GM12892 (cell line): ENCODE measurements at regions not wholly inside any gene's neighbourhood (a gene's known extent, or its start where the extent isn't known, plus 50 kb on each side); places are given as distances from the start of the nearest gene placed in this dataset.

Experiments used
- DNase-seq: peaks from one replicate; pipeline ENCODE4 v3.0.0; 2011; ENCODE audit not compliant: insufficient read length
- FAIRE-seq: peaks from 2 replicates; lab custom pipeline; 2011; peaks lifted over from hg19 to GRCh38; lab: Jason Lieb, UNC
- POLR2A ChIP-seq: IDR thresholded peaks from 2 replicates; pipeline ENCODE4 v1.6.1; 2011; ENCODE audit warnings: low read depth, low read length, control low read depth
- POLR2AphosphoS5 ChIP-seq: IDR thresholded peaks from 2 replicates; pipeline ENCODE4 v1.6.1; 2011; ENCODE audit warnings: low read depth, low read length, control low read depth
- TAF1 ChIP-seq: IDR thresholded peaks from 2 replicates; pipeline ENCODE4 v1.6.1; 2011; ENCODE audit warnings: low read depth, mild to moderate bottlenecking, control low read depth, low read length, borderline replicate concordance

- DNase-seq: no peak
Measured at GRCh38 chr4:26065833-26066232, 151.8 kb downstream of the SMIM20 start.

DNA sequence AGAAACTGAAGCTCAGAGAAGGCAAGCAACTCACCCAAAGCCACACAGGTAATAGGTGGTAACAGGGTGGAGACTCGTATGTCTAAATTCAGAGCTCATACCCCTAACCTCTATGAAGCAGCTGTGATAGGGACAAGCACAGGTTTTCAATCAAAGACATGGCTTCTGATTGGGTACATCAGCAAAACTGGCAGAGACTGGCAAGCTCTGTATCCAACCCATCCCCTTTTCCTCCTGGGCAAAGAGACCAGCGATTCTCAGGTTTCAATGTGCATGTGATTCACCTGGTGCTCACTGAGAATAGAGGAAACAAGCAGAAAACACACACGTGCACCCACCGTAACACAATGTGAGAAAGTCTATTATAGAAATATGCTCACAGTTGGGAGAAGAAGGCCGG is 153.0 kb downstream of the SMIM20 start:
- no peak for TF ChIP-seq POLR2AphosphoS5
- no peak for TF ChIP-seq TAF1
- TF ChIP-seq POLR2A: no peak
- DNase-seq (no peak), FAIRE-seq (no peak)

More at GRCh38 chr4:26065833-26066232, 151.8 kb downstream of the SMIM20 start:
- no peak for FAIRE-seq
- no peak for TF ChIP-seq POLR2AphosphoS5
- no peak for TF ChIP-seq TAF1
- TF ChIP-seq POLR2A: no peak

DNA sequence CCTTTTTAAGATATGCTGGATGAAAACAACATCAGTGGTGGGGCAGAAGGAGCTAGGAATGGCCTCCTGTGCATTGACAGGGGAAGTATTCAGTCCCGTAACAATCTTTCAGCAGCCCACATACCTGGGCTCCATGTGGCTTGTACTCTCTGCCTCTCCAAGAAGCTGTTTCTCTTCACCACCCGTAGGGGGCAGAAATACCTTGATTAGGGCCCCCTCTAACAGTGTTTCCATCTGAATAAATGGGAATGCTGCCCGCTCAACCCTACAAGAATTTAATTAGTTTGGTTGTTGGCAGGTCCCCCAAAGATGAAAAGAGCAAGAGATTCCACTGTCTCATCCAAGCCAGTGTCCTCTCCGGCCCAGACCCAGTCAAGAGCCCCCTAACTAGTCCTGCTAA is 155.2 kb downstream of the SMIM20 start:
- FAIRE-seq (no peak), DNase-seq (no peak)
- TF ChIP-seq POLR2A (no peak), POLR2AphosphoS5 (no peak), TAF1 (no peak)

GRCh38 chr4:26071688-26072087 is 157.7 kb downstream of the SMIM20 start:
- FAIRE-seq (peak; percentile 73), DNase-seq (no peak)
- TF ChIP-seq POLR2AphosphoS5: no peak
- TF ChIP-seq TAF1: no peak
- TF ChIP-seq POLR2A: no peak

DNA sequence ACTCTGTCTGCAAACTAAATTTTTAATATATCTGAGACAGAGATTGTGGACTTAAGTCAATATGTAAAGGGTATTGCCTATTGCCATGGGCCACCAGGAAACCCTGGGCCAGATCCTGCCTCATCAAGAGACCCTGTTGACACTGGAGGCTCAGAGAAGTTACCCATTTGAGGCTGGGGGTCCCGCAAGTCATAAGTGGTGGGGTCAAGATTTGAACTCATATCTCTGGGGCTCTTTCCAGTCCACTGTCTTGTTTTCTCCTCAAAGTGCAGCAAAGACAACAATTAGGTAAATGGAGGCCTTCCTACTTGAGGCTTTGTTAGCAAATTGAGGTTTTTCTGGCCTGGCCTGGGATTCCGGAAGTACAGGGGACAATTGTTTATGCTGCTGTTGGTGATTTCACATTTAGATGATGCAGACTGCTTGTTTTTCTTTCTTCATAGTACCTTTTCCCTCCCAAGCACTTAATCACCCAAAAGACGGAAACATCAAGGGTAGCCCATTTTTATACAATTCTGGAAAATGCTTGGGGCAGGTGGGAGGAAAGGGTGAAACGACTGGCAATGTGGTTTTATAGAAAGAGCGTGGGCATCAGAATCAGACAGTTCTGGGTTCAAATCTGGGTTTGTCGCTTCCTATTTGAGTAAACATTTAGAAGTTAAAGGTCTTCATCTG is 160.0 kb downstream of the SMIM20 start:
- DNase-seq (no peak), FAIRE-seq (peak; percentile 78)
- no peak for TF ChIP-seq TAF1
- no peak for TF ChIP-seq POLR2AphosphoS5
- TF ChIP-seq POLR2A: no peak

- DNase-seq (peak; percentile 31), FAIRE-seq (peak; percentile 94)
- TF ChIP-seq POLR2AphosphoS5 (no peak), TAF1 (no peak), POLR2A (no peak)
Measured at GRCh38 chr4:26074712-26075430, 160.9 kb downstream of the SMIM20 start.

DNA sequence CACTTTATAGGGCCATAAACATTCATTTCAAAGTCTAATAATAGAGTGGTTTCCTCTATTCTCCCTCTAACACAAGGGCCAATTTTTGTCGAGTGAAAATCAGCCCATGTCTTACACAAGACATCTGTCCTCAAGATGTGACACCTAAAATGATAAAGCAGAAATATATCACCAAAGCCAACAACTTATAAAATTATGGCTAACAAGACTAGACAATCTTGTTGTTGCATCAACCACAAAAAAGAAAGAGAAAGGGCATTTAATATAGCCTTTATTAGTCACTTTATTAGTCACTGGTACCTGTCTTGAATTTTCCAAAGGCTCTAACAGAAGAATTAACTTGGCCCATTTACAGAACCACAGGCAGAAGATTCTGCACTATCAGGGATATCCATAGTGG is 161.6 kb downstream of the SMIM20 start:
- TF ChIP-seq POLR2AphosphoS5 (no peak), TAF1 (no peak), POLR2A (no peak)
- FAIRE-seq: no peak
- DNase-seq: no peak

DNA sequence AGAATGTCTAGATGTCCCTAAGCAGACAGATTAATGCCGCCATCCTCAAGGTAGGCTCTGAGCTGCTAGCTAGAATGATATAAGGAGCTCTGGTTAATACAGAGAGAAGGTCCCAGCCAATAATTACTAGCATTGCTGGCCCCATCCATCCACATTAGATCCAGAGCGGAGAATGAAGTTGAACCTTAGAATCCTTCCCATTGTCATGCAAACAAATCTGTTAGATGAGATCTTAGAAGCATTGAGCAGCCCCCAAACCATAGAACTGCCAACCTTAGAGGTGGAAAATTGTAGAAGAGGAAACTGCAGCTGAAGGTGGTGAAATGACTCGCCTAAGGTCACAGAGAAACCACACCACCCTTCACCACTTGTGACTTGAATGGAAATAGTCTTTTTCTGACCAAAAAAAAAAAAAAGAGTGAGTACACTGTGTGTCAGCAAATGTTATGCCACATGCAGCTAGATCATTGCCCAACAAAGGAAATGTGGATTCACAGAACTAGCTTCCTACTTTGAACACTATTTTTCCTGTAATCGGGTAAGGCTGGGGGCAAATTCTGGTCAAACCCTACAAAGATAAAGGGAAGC is 162.1 kb downstream of the SMIM20 start:
- FAIRE-seq (peak; percentile 94), DNase-seq (no peak)
- TF ChIP-seq TAF1 (no peak), POLR2A (no peak), POLR2AphosphoS5 (no peak)

GRCh38 chr4:26076896-26077295 is 162.9 kb downstream of the SMIM20 start:
- DNase-seq: no peak
- TF ChIP-seq TAF1 (no peak), POLR2AphosphoS5 (no peak), POLR2A (no peak)
- peak; percentile 68 for FAIRE-seq

- DNase-seq: no peak
- FAIRE-seq: no peak
Measured at GRCh38 chr4:26077756-26078155, 163.7 kb downstream of the SMIM20 start.

DNA sequence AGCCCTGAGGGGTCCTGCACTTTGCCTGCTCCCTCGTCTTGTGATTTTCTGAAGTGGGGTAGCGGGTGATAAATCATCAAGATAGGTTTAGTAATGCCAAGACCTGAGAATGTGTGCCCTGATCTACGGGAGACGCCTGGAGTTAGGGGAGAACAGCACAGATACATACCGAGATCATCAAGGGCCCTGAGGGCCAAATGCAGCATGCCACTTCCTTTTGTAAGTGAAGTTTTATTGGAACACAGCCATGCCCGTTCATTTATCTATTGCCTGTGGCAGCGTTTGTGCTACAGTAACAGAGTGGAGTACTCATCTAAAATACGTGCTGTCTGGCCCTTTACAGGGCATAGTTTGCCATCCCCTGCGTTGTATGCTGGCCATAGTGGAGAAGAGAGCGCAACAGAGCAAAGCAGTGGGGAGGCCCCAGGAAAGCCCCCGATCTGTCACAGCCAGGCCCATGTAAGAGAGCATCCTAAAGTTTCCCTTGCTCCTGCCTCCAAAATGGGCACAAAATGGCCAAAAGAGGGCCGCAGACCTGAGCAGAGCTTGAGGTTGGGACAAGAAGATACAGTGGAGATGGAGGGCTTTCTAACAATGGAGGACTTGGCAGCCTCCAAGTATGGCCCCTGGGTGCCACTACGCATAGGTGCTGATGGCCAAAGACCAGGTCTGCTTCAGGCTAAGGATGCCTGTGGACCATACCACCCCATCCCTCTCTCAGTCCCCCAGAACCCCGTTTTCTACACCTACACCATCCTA is 167.0 kb downstream of the SMIM20 start:
- peak; percentile 61 for FAIRE-seq
- TF ChIP-seq POLR2A (no peak), TAF1 (no peak), POLR2AphosphoS5 (no peak)

More at GRCh38 chr4:26077756-26078155, 163.7 kb downstream of the SMIM20 start:
- no peak for TF ChIP-seq TAF1
- no peak for TF ChIP-seq POLR2AphosphoS5
- no peak for TF ChIP-seq POLR2A

More for the DNA sequence above, 167.0 kb downstream of the SMIM20 start:
- DNase-seq: no peak
